ENCODE measurements at regions not wholly inside any gene's neighbourhood (a gene's known extent, or its start where the extent isn't known, plus 50 kb on each side); places are given as distances from the start of the nearest gene placed in this dataset.

GRCh38 chr1:38667626-38668025 is 191.9 kb downstream of the RRAGC start:
- H3K27ac Mint-ChIP-seq = no peak overlapping the region
- H3F3A ChIP-seq (ENCODE audit: low read depth) = no peaks in the 10 kb centered on the region
- no peak overlapping the region for H3K4me3 ChIP-seq
- H3K27me3 Mint-ChIP-seq (ENCODE audit: insufficient read depth, low read depth) = peaks cover 8% of the 10 kb centered on the region
- H3K4me2 ChIP-seq = no peak overlapping the region
- H3K4me1 ChIP-seq = no peaks in the 10 kb centered on the region
- no peaks in the 10 kb centered on the region for H3K79me2 ChIP-seq (ENCODE audit: low read depth)
- H3K9me3 Mint-ChIP-seq = peaks cover 8% of the 10 kb centered on the region
- H3K9me3 ChIP-seq (ENCODE audit: low read depth) = peaks cover 4% of the 10 kb centered on the region
- H4K20me1 ChIP-seq (ENCODE audit: low read depth) = no peaks in the 10 kb centered on the region
- no peaks in the 10 kb centered on the region for H3K36me3 ChIP-seq
- no peaks in the 10 kb centered on the region for H3K4me1 Mint-ChIP-seq
- H2AFZ ChIP-seq (replicated peaks) = no peak overlapping the region
- H3K4me3 Mint-ChIP-seq = no peak overlapping the region
- no peaks in the 10 kb centered on the region for H3K36me3 Mint-ChIP-seq
- no peak for TF ChIP-seq EZH2phosphoT487 (IDR thresholded peaks at IDR 0.05)
- no peak for TF ChIP-seq EZH2 (IDR thresholded peaks at IDR 0.05)
- no peak for TF ChIP-seq CTCF (IDR thresholded peaks at IDR 0.05)
- no peak overlapping the region for H3K27ac ChIP-seq
- H3K9ac ChIP-seq = no peak overlapping the region
- DNase-seq (ENCODE audit: low spot score) = no peak
- no peaks in the 10 kb centered on the region for H3K27me3 ChIP-seq

GRCh38 chr1:38662126-38662525 is 197.4 kb downstream of the RRAGC start:
- Mint-ChIP-seq H3K27ac (no peak overlapping the region), H3K4me1 (peaks cover 4% of the 10 kb centered on the region), H3K36me3 (no peaks in the 10 kb centered on the region), H3K27me3 (ENCODE audit: insufficient read depth, low read depth) (no peaks in the 10 kb centered on the region), H3K9me3 (peaks cover 9% of the 10 kb centered on the region), H3K4me3 (no peak overlapping the region)
- Histone ChIP-seq H3F3A (ENCODE audit: low read depth) (peaks cover 4% of the 10 kb centered on the region), H2AFZ (replicated peaks) (no peak overlapping the region), H3K4me3 (no peak overlapping the region), H3K27me3 (no peaks in the 10 kb centered on the region), H3K79me2 (ENCODE audit: low read depth) (no peaks in the 10 kb centered on the region), H3K9me3 (ENCODE audit: low read depth) (peaks cover 4% of the 10 kb centered on the region), H3K4me2 (no peak overlapping the region), H4K20me1 (ENCODE audit: low read depth) (no peaks in the 10 kb centered on the region), H3K4me1 (peaks cover 6% of the 10 kb centered on the region), H3K9ac (no peak overlapping the region), H3K27ac (no peak overlapping the region), H3K36me3 (no peaks in the 10 kb centered on the region)
- DNase-seq (ENCODE audit: low spot score) = no peak
- TF ChIP-seq EZH2phosphoT487 (IDR thresholded peaks at IDR 0.05) (no peak), CTCF (IDR thresholded peaks at IDR 0.05) (no peak), EZH2 (IDR thresholded peaks at IDR 0.05) (no peak)

GRCh38 chr1:38658883-38659282 is 200.7 kb downstream of the RRAGC start:
- Histone ChIP-seq H3K36me3 (no peaks in the 10 kb centered on the region), H3K4me3 (no peak overlapping the region), H3F3A (ENCODE audit: low read depth) (peaks cover 9% of the 10 kb centered on the region), H3K9me3 (ENCODE audit: low read depth) (no peaks in the 10 kb centered on the region), H3K9ac (no peak overlapping the region), H3K27me3 (no peaks in the 10 kb centered on the region), H3K4me1 (peaks cover 13% of the 10 kb centered on the region), H4K20me1 (ENCODE audit: low read depth) (no peaks in the 10 kb centered on the region), H3K79me2 (ENCODE audit: low read depth) (no peaks in the 10 kb centered on the region), H2AFZ (replicated peaks) (no peak overlapping the region), H3K4me2 (no peak overlapping the region), H3K27ac (no peak overlapping the region)
- Mint-ChIP-seq H3K9me3 (peaks cover 2% of the 10 kb centered on the region), H3K4me1 (peaks cover 14% of the 10 kb centered on the region), H3K36me3 (no peaks in the 10 kb centered on the region), H3K27me3 (ENCODE audit: insufficient read depth, low read depth) (peaks cover 2% of the 10 kb centered on the region), H3K4me3 (no peak overlapping the region), H3K27ac (no peak overlapping the region)
- no peak for DNase-seq (ENCODE audit: low spot score)
- no peak for TF ChIP-seq CTCF (IDR thresholded peaks at IDR 0.05)
- no peak for TF ChIP-seq EZH2phosphoT487 (IDR thresholded peaks at IDR 0.05)
- no peak for TF ChIP-seq EZH2 (IDR thresholded peaks at IDR 0.05)
